B cell (primary cell): ENCODE measurements at regions not wholly inside any gene's neighbourhood (a gene's known extent, or its start where the extent isn't known, plus 50 kb on each side); places are given as distances from the start of the nearest gene placed in this dataset.

Experiments
- ATAC-seq: fragments of 200-7000 bp; cut with Tn5 transposase; one replicate; pipeline ENCODE4 v1.10.0; 2021; ENCODE audit warnings: low read depth, mild to moderate bottlenecking, moderate number of reproducible peaks, moderate library complexity
- CTCF ChIA-PET: fragments of 350-600 bp; sonication (Branson Sonifier 250); formaldehyde crosslinking; loops from one replicate; lab custom pipeline; 2021; ENCODE audit warnings: antibody characterized with exemption, inconsistent platforms; lab: Charles Lee
- POLR2A ChIA-PET: fragments of 350-600 bp; sonication (Branson Sonifier 250); formaldehyde crosslinking; loops from one replicate; lab custom pipeline; 2021; ENCODE audit warnings: antibody characterized with exemption; lab: Charles Lee
- DNase-seq: peaks from one replicate; pipeline ENCODE4 v3.0.0; 2013
- H2AFZ ChIP-seq: 2 replicates; pipeline ENCODE4 v1.6.1; 2012; ENCODE audit warnings: mild to moderate bottlenecking, low read depth, low read length; ENCODE audit not compliant: insufficient read depth, poor library complexity, severe bottlenecking
- H3K27ac ChIP-seq, 2 donors: 1 replicate in 1 of 2; 2 replicates in 1 of 2; pipeline ENCODE4 v1.5.1; 2012 to 2013; ENCODE audit warnings: low read length in 2 of 2, mild to moderate bottlenecking in 2 of 2, moderate library complexity in 1 of 2
- H3K27me3 ChIP-seq, 4 experiments: fragments of 200-600 bp in 1 of 4; sonication (generic) in 1 of 4; replicated peaks in 1 of 4; 1 replicate in 2 of 4; 2 replicates in 2 of 4; pipeline versions ENCODE4 v1.6.1 to v1.7.0; 2013 to 2016; ENCODE audit warnings: low read length in 3 of 4, mild to moderate bottlenecking in 2 of 4, mixed read lengths in 1 of 4, moderate library complexity in 1 of 4; ENCODE audit not compliant: insufficient read depth in 4 of 4, control insufficient read depth in 3 of 4; ENCODE audit errors: control extremely low read depth in 1 of 4
- H3K36me3 ChIP-seq, 2 experiments: replicated peaks in 1 of 2; 1 replicate in 1 of 2; 2 replicates in 1 of 2; pipeline versions ENCODE4 v1.6.1 to v1.7.1; 2013; ENCODE audit warnings: low read length in 1 of 2; ENCODE audit not compliant: insufficient read depth in 2 of 2, control insufficient read depth in 1 of 2; ENCODE audit errors: control extremely low read depth in 1 of 2, extremely low read depth in 1 of 2
- H3K4me1 ChIP-seq, 2 donors: fragments of 200-600 bp in 1 of 2; sonication (generic) in 1 of 2; 1 replicate in 1 of 2; 2 replicates in 1 of 2; pipeline versions ENCODE4 v1.5.1 to v1.6.1; 2013 to 2017; ENCODE audit warnings: low read length in 2 of 2; ENCODE audit not compliant: control insufficient read depth in 2 of 2, insufficient read depth in 2 of 2
- H3K4me2 ChIP-seq: replicated peaks from 2 replicates; pipeline ENCODE3; 2012; ENCODE audit warnings: mild to moderate bottlenecking, low read depth, low read length; ENCODE audit not compliant: poor library complexity, severe bottlenecking
- H3K4me3 ChIP-seq, 5 experiments: fragments of 200-600 bp in 1 of 5; sonication (generic) in 1 of 5; 1 replicate in 3 of 5; 2 replicates in 2 of 5; pipeline versions ENCODE4 v1.5.1 to v1.7.0; 2011 to 2016; ENCODE audit warnings: low read length in 4 of 5, mild to moderate bottlenecking in 4 of 5, low read depth in 2 of 5, control low read depth in 1 of 5, moderate library complexity in 1 of 5; ENCODE audit not compliant: insufficient read depth in 1 of 5; ENCODE audit errors: control extremely low read depth in 1 of 5, extremely low read depth in 1 of 5
- H3K79me2 ChIP-seq: fragments of 200-600 bp; sonication (generic); one replicate; pipeline ENCODE4 v1.6.0; 2016; ENCODE audit warnings: low read length; ENCODE audit not compliant: control insufficient read depth, insufficient read depth
- H3K9ac ChIP-seq: fragments of 200-600 bp; sonication (generic); 2 replicates; pipeline ENCODE4 v1.6.1; 2017; ENCODE audit warnings: mild to moderate bottlenecking, low read length, moderate library complexity
- H3K9me3 ChIP-seq, 3 donors: one replicate each; pipeline versions ENCODE4 v1.6.1 to v1.7.1; 2013; ENCODE audit warnings: low read length in 2 of 3; ENCODE audit not compliant: control insufficient read depth in 2 of 3, insufficient read depth in 1 of 3; ENCODE audit errors: control extremely low read depth in 1 of 3
- H4K20me1 ChIP-seq: 2 replicates; pipeline ENCODE4 v1.6.0; 2012; ENCODE audit warnings: mild to moderate bottlenecking, low read length; ENCODE audit not compliant: insufficient read depth, control insufficient read depth, poor library complexity, severe bottlenecking
- H3K27ac Mint-ChIP-seq: one replicate; pipeline ENCODE4 v1.8.0; 2021; ENCODE audit warnings: mixed read lengths
- H3K27me3 Mint-ChIP-seq: one replicate; pipeline ENCODE4 v1.8.0; 2021; ENCODE audit warnings: mixed read lengths
- H3K4me1 Mint-ChIP-seq: one replicate; pipeline ENCODE4 v1.8.0; 2021; ENCODE audit warnings: mixed read lengths
- H3K4me3 Mint-ChIP-seq: one replicate; pipeline ENCODE4 v1.8.0; 2021; ENCODE audit warnings: mixed read lengths
- H3K9me3 Mint-ChIP-seq: one replicate; pipeline ENCODE4 v1.8.0; 2022; ENCODE audit warnings: mixed read lengths; ENCODE audit not compliant: insufficient read depth
- EZH2 ChIP-seq: IDR thresholded peaks from 2 replicates; pipeline ENCODE4 v1.6.1; 2012; ENCODE audit warnings: borderline replicate concordance, low read depth, mild to moderate bottlenecking, moderate library complexity, low read length; ENCODE audit not compliant: insufficient read depth, poor library complexity, severe bottlenecking
- WGBS: methylation state at CpG from one replicate; pipeline ENCODE4 v1.1.5; 2013; ENCODE audit warnings: missing lambda C conversion rate; ENCODE audit not compliant: insufficient coverage; 5-methylcytosine and 5-hydroxymethylcytosine counted together
- intact Hi-C: fragments of 100-400 bp; cut with micrococcal nuclease; formaldehyde crosslinking; loops from one replicate; pipeline ENCODE4 v1.10.0; 2022
- TF ChIP-seq, protein P1 (sequence below): fragments of 200-600 bp; IDR thresholded peaks from one replicate; pipeline ENCODE4 v1.8.0; 2022; ENCODE audit warnings: antibody characterized with exemption, mild to moderate bottlenecking

DNA sequence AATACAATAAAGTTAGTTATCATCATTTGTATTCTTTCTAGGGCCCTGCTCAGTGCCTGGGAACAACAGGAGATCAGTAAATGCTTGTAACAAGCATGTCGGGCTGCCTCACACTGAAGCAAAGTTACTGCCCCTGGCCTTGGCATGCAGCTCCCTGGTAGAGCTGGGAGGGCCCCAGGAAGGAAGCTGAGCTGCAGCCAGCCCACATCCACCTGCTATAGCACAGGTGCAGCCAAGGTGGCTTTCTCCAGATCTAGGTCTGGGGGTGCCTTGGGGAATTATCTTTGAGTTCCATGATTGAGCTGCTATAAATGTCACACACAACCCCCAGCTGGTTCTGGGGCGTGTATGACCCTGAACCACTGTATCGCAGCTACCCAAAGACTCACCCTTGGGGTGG is 293.4 kb upstream of the MSX2 start:
- peaks cover 0 to 2% (median 0%) of the 10 kb centered on the region in 4 experiments for H3K27me3 ChIP-seq
- peaks cover 0 to 4% (median 0%) of the 10 kb centered on the region in 3 donors for H3K9me3 ChIP-seq
- H3K4me1 ChIP-seq = no peaks in the 10 kb centered on the region
- no peak overlapping the region for H3K9ac ChIP-seq
- no peak overlapping the region for H2AFZ ChIP-seq
- H3K9me3 Mint-ChIP-seq = no peaks in the 10 kb centered on the region
- ATAC-seq (no peak), DNase-seq (no peak)
- no peak overlapping the region for H3K27ac ChIP-seq
- peaks cover 8% of the 10 kb centered on the region for H3K27me3 Mint-ChIP-seq
- H3K79me2 ChIP-seq = no peaks in the 10 kb centered on the region
- TF ChIP-seq, protein P1, sequence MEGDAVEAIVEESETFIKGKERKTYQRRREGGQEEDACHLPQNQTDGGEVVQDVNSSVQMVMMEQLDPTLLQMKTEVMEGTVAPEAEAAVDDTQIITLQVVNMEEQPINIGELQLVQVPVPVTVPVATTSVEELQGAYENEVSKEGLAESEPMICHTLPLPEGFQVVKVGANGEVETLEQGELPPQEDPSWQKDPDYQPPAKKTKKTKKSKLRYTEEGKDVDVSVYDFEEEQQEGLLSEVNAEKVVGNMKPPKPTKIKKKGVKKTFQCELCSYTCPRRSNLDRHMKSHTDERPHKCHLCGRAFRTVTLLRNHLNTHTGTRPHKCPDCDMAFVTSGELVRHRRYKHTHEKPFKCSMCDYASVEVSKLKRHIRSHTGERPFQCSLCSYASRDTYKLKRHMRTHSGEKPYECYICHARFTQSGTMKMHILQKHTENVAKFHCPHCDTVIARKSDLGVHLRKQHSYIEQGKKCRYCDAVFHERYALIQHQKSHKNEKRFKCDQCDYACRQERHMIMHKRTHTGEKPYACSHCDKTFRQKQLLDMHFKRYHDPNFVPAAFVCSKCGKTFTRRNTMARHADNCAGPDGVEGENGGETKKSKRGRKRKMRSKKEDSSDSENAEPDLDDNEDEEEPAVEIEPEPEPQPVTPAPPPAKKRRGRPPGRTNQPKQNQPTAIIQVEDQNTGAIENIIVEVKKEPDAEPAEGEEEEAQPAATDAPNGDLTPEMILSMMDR = no peak
- no peak for TF ChIP-seq EZH2
- no peak overlapping the region for H3K4me3 ChIP-seq
- H3K36me3 ChIP-seq = no peaks in the 10 kb centered on the region
- no peak overlapping the region for H3K27ac Mint-ChIP-seq
- H3K4me2 ChIP-seq = no peak overlapping the region
- H3K4me3 Mint-ChIP-seq = no peak overlapping the region
- ChIA-PET POLR2A (no interaction called here), CTCF (interaction anchor here (1.2 kb wide), 1 partner anchor 12 kb away, joined by 4 read pairs; no protein-coding TSS in a partner anchor)
- WGBS = 64% methylated on average over 3 of the region's 3 CpGs
- H3K4me1 Mint-ChIP-seq = no peaks in the 10 kb centered on the region
- no peaks in the 10 kb centered on the region for H4K20me1 ChIP-seq
- intact Hi-C loops = no loop called here

DNA sequence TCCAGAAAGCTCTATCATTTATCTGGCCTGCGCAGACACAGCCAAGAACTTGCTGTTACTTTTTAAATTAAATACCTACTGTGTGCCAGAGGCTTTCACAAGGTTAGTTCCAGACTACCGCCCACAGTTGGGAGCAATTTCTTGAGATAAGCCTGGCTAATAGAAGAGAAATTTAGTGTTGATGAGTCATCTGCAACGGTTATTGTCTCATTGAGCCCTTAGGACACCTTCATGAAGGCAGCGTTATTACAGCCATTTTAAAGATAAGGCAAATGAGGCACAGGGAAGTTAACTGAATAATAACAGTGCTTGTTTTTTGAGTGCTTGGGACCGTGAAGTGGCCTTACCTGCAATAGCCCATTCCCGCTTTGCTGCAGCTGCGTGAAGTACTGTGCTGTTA is 292.9 kb upstream of the MSX2 start:
- H3K9me3 Mint-ChIP-seq = no peaks in the 10 kb centered on the region
- DNase-seq (no peak), ATAC-seq (no peak)
- H3K27ac Mint-ChIP-seq = no peak overlapping the region
- intact Hi-C loops = no loop called here
- H4K20me1 ChIP-seq = no peaks in the 10 kb centered on the region
- no peaks in the 10 kb centered on the region for H3K36me3 ChIP-seq
- H3K4me3 Mint-ChIP-seq = no peak overlapping the region
- H3K27me3 Mint-ChIP-seq = peaks cover 8% of the 10 kb centered on the region
- no peaks in the 10 kb centered on the region for H3K4me1 Mint-ChIP-seq
- WGBS = 89% methylated on average over 6 of the region's 7 CpGs
- TF ChIP-seq EZH2 = no peak
- TF ChIP-seq, protein P1 = no peak
- H2AFZ ChIP-seq = no peak overlapping the region
- peaks cover 0 to 2% (median 0%) of the 10 kb centered on the region in 4 experiments for H3K27me3 ChIP-seq
- H3K9ac ChIP-seq = no peak overlapping the region
- no peaks in the 10 kb centered on the region for H3K79me2 ChIP-seq
- H3K4me3 ChIP-seq = no peak overlapping the region
- H3K9me3 ChIP-seq = peaks cover 0 to 5% (median 0%) of the 10 kb centered on the region in 3 donors
- CTCF ChIA-PET = interaction anchor here (1.2 kb wide), 1 partner anchor 12 kb away, joined by 4 read pairs; no protein-coding TSS in a partner anchor
- POLR2A ChIA-PET = no interaction called here
- H3K4me2 ChIP-seq = no peak overlapping the region
- no peaks in the 10 kb centered on the region for H3K4me1 ChIP-seq
- no peak overlapping the region for H3K27ac ChIP-seq
